ENCODE measurements at regions not wholly inside any gene's neighbourhood (a gene's known extent, or its start where the extent isn't known, plus 50 kb on each side); places are given as distances from the start of the nearest gene placed in this dataset.

GRCh38 chr11:122198291-122198983 lies 82.4 kb upstream of the BLID start:
- Histone ChIP-seq H4K5ac (ENCODE audit: insufficient read length, low read depth, low read length) (no peak overlapping the region), H3K9ac (replicated peaks in 1 of 4; ENCODE audit: extremely low read depth in 1 of 4, low read depth in 3 of 4, low read length in 3 of 4) (no peak overlapping the region), H3K9me3 (ENCODE audit: insufficient read depth in 2 of 2, low read depth in 1 of 2, low read length in 1 of 2) (no peaks in the 10 kb centered on the region), H4K20me1 (replicated peaks in 1 of 2; ENCODE audit: control insufficient read depth in 1 of 2, insufficient read depth in 2 of 2, low read length in 2 of 2) (no peaks in the 10 kb centered on the region), H4K91ac (replicated peaks; ENCODE audit: insufficient read length, low read length) (no peak overlapping the region), H3K18ac (ENCODE audit: extremely low read depth, low read length) (no peak overlapping the region), H3K14ac (ENCODE audit: insufficient read length) (no peak overlapping the region), H3K4me1 (replicated peaks in 1 of 4; ENCODE audit: control insufficient read depth in 3 of 4, insufficient read depth in 4 of 4, low read length in 3 of 4) (peaks cover 0 to 4% (median under 1%) of the 10 kb centered on the region in 4 experiments; a peak in 2 of 7 replicates), H4K8ac (ENCODE audit: extremely low read depth, insufficient read depth, low read length) (no peak overlapping the region), H3K79me2 (ENCODE audit: control insufficient read depth in 1 of 2, insufficient read depth in 2 of 2, low read length in 2 of 2) (no peaks in the 10 kb centered on the region), H3K36me3 (ENCODE audit: control insufficient read depth in 2 of 4, insufficient read depth in 4 of 4, low read length in 3 of 4) (no peaks in the 10 kb centered on the region), H3K27ac (ENCODE audit: low read depth, low read length) (no peak overlapping the region), H2BK12ac (ENCODE audit: low read depth, low read length) (no peak overlapping the region), H3K23me2 (ENCODE audit: low read depth, low read length) (peaks cover 2% of the 10 kb centered on the region; the same call in 1 of the 2 replicates), H3K27me3 (replicated peaks in 1 of 4; ENCODE audit: control insufficient read depth in 3 of 4, extremely low read depth in 1 of 4, insufficient read depth in 3 of 4, low read length in 3 of 4) (no peaks in the 10 kb centered on the region), H3K4ac (replicated peaks; ENCODE audit: insufficient read length, low read depth, low read length) (no peak overlapping the region), H3K4me2 (ENCODE audit: insufficient read depth in 1 of 2, low read depth in 2 of 2, low read length in 2 of 2) (no peak overlapping the region), H3K4me3 (ENCODE audit: extremely low read depth in 1 of 4, insufficient read depth in 2 of 4, low read depth in 3 of 4, low read length in 4 of 4) (no peak overlapping the region), H2BK15ac (ENCODE audit: low read length) (no peak overlapping the region), H2AFZ (ENCODE audit: low read length) (no peak overlapping the region), H3K23ac (ENCODE audit: insufficient read length) (no peak overlapping the region), H2AK5ac (ENCODE audit: low read depth, low read length) (no peak overlapping the region), H2BK120ac (replicated peaks; ENCODE audit: low read depth, low read length) (no peak overlapping the region), H2BK5ac (ENCODE audit: low read depth, low read length) (no peak overlapping the region), H3K56ac (replicated peaks; ENCODE audit: insufficient read length, low read depth, low read length) (no peak overlapping the region), H2BK20ac (ENCODE audit: low read length) (no peak overlapping the region), H3K79me1 (ENCODE audit: low read depth, low read length) (no peaks in the 10 kb centered on the region)
- ChIA-PET POLR2A (ENCODE audit: partially characterized antibody) (no interaction called here), CTCF (ENCODE audit: partially characterized antibody) (interaction anchor here (1.0 kb wide), 1 partner anchor 544 kb away, joined by 3 read pairs; no protein-coding TSS in a partner anchor)
- DNase-seq (ENCODE audit: low read depth in 1 of 2, low spot score in 2 of 2) (no peak), FAIRE-seq (no peak)
- WGBS, 2 experiments (ENCODE audit: extremely low coverage in 1 of 2, insufficient coverage in 1 of 2, insufficient read length in 1 of 2, insufficient replicate concordance in 2 of 2, low coverage in 1 of 2, low lambda C conversion rate in 2 of 2, missing lambda C conversion rate in 1 of 2) = 87% methylated on average over 7 of the region's 7 CpGs; no CpG with 5 or more reads in 1 of the 2 experiments
- TF ChIP-seq SP2 (IDR thresholded peaks at IDR 0.05; ENCODE audit: low read length) = no peak
- TF ChIP-seq USF2 (IDR thresholded peaks at IDR 0.05; ENCODE audit: low read length) = no peak
- TF ChIP-seq CHD1 (IDR thresholded peaks at IDR 0.05; ENCODE audit: low read depth, low read length) = no peak
- TF ChIP-seq EP300 (IDR thresholded peaks at IDR 0.05; ENCODE audit: borderline replicate concordance in 1 of 2, low read depth in 2 of 2, low read length in 2 of 2) = no peak
- TF ChIP-seq BACH1 (IDR thresholded peaks at IDR 0.05; ENCODE audit: low read length) = no peak
- TF ChIP-seq CEBPB (IDR thresholded peaks at IDR 0.05; ENCODE audit: low read depth, low read length) = no peak
- no peak for TF ChIP-seq CTCF (IDR thresholded peaks at IDR 0.05; ENCODE audit: control extremely low read depth in 1 of 3, insufficient read depth in 1 of 3, low read depth in 1 of 3, low read length in 3 of 3)
- TF ChIP-seq KDM1A (IDR thresholded peaks at IDR 0.05; ENCODE audit: borderline replicate concordance, low read length) = no peak
- TF ChIP-seq SUZ12 (IDR thresholded peaks at IDR 0.05; ENCODE audit: low read length) = no peak

Data from H1 (cell line).